HG03045 (cell line): ENCODE measurements at regions not wholly inside any gene's neighbourhood (a gene's known extent, or its start where the extent isn't known, plus 50 kb on each side); places are given as distances from the start of the nearest gene placed in this dataset.

Source experiments
- ATAC-seq: cut with Tn5 transposase; IDR thresholded peaks from one replicate; pipeline ENCODE4 v1.9.1; 2021; ENCODE audit warnings: mild to moderate bottlenecking, moderate library complexity; ENCODE audit not compliant: unreplicated experiment

- ATAC-seq: no peak
These were observed 264.2 kb downstream of the ZSWIM6 start for GRCh38 chr5:61596265-61596664.

GRCh38 chr5:61597684-61598083, 265.6 kb downstream of the ZSWIM6 start:
- no peak for ATAC-seq

- ATAC-seq: no peak
These were observed 266.1 kb downstream of the ZSWIM6 start for GRCh38 chr5:61598126-61598525.

- no peak for ATAC-seq
These were observed 267.5 kb downstream of the ZSWIM6 start for GRCh38 chr5:61599370-61600122.

GRCh38 chr5:61600123-61600444, 268.0 kb downstream of the ZSWIM6 start:
- no peak for ATAC-seq

GRCh38 chr5:61600945-61601511, 269.0 kb downstream of the ZSWIM6 start:
- no peak for ATAC-seq

- no peak for ATAC-seq
These were observed 271.3 kb downstream of the ZSWIM6 start for GRCh38 chr5:61603211-61603908.

- ATAC-seq: no peak
These were observed 272.3 kb downstream of the ZSWIM6 start for GRCh38 chr5:61604076-61605025.

GRCh38 chr5:61609840-61610677, 278.0 kb downstream of the ZSWIM6 start:
- ATAC-seq: no peak

GRCh38 chr5:61610678-61611024, 278.6 kb downstream of the ZSWIM6 start:
- ATAC-seq: no peak

GRCh38 chr5:61612431-61612830, 280.4 kb downstream of the ZSWIM6 start:
- no peak for ATAC-seq

GRCh38 chr5:61613679-61614078, 281.6 kb downstream of the ZSWIM6 start:
- ATAC-seq: no peak

GRCh38 chr5:61614606-61615005, 282.5 kb downstream of the ZSWIM6 start:
- ATAC-seq: no peak

GRCh38 chr5:61617039-61617438, 285.0 kb downstream of the ZSWIM6 start:
- no peak for ATAC-seq

GRCh38 chr5:61617995-61618525, 286.0 kb downstream of the ZSWIM6 start:
- ATAC-seq: no peak

GRCh38 chr5:61618577-61618976, 286.5 kb downstream of the ZSWIM6 start:
- no peak for ATAC-seq

- no peak for ATAC-seq
These were observed 287.2 kb downstream of the ZSWIM6 start for GRCh38 chr5:61619289-61619688.

- ATAC-seq: no peak
These were observed 287.9 kb downstream of the ZSWIM6 start for GRCh38 chr5:61619777-61620518.

GRCh38 chr5:61620699-61621182, 288.7 kb downstream of the ZSWIM6 start:
- no peak for ATAC-seq
